Esophagus squamous epithelium (tissue), 5 donors: ENCODE measurements at regions not wholly inside any gene's neighbourhood (a gene's known extent, or its start where the extent isn't known, plus 50 kb on each side); places are given as distances from the start of the nearest gene placed in this dataset.
A peak's percentile ranks its signal among the peaks of the same experiment; 100 is the strongest.

Experiments used
- DNase-seq: peaks from one replicate; lab custom pipeline; 2025; lab: John Stamatoyannopoulos, UW
- H3K27ac ChIP-seq, 4 donors: fragments of 200-600 bp; sonication (generic); one replicate each; pipeline ENCODE4 v1.5.1; 2016 to 2019; ENCODE audit warnings: mild to moderate bottlenecking in 1 of 4
- H3K27me3 ChIP-seq, 4 donors: fragments of 200-600 bp; sonication (generic); 1 replicate in 3 of 4; 2 replicates in 1 of 4; pipeline versions ENCODE4 v1.5.1 to v1.6.0; 2017 to 2021; ENCODE audit warnings: antibody characterized with exemption in 1 of 4
- H3K36me3 ChIP-seq, 3 donors: fragments of 200-600 bp; sonication (generic); one replicate each; pipeline ENCODE4 v1.5.1; 2016 to 2019
- H3K4me1 ChIP-seq, 3 donors: fragments of 200-600 bp; sonication (generic); one replicate each; pipeline ENCODE4 v1.5.1; 2017 to 2019
- H3K4me3 ChIP-seq, 4 donors: fragments of 200-600 bp; sonication (generic); 1 replicate in 3 of 4; 2 replicates in 1 of 4; pipeline ENCODE4 v1.5.1; 2016 to 2019; ENCODE audit warnings: mild to moderate bottlenecking in 2 of 4, moderate library complexity in 1 of 4
- H3K9me3 ChIP-seq, 3 donors: fragments of 200-600 bp; sonication (generic); one replicate each; pipeline ENCODE4 v1.5.1; 2016 to 2019
- POLR2A ChIP-seq, 4 donors: fragments of 450-650 bp; IDR thresholded peaks; one replicate each; pipeline ENCODE4 v1.6.1; 2017; ENCODE audit warnings: antibody characterized with exemption in 4 of 4, mild to moderate bottlenecking in 4 of 4, moderate library complexity in 3 of 4
- WGBS, 2 donors: methylation state at CpG; one replicate each; pipeline ENCODE4 v1.1.5; 2018; 5-methylcytosine and 5-hydroxymethylcytosine counted together
- intact Hi-C: fragments of 100-400 bp; cut with DNase I; formaldehyde crosslinking; loops from one replicate; pipeline ENCODE4 v1.15.0; 2022
- TF ChIP-seq, protein P1 (sequence below), 6 experiments: fragments of 450-650 bp in 4 of 6; fragments of 200-600 bp in 2 of 6; sonication (generic) in 2 of 6; IDR thresholded peaks; one replicate each; pipeline ENCODE4 v1.5.1; 2016 to 2019; ENCODE audit warnings: antibody characterized with exemption in 6 of 6, mild to moderate bottlenecking in 4 of 6, moderate library complexity in 4 of 6
- donor health status: DM: yes; HTN: yes; CAD: no.

DNA sequence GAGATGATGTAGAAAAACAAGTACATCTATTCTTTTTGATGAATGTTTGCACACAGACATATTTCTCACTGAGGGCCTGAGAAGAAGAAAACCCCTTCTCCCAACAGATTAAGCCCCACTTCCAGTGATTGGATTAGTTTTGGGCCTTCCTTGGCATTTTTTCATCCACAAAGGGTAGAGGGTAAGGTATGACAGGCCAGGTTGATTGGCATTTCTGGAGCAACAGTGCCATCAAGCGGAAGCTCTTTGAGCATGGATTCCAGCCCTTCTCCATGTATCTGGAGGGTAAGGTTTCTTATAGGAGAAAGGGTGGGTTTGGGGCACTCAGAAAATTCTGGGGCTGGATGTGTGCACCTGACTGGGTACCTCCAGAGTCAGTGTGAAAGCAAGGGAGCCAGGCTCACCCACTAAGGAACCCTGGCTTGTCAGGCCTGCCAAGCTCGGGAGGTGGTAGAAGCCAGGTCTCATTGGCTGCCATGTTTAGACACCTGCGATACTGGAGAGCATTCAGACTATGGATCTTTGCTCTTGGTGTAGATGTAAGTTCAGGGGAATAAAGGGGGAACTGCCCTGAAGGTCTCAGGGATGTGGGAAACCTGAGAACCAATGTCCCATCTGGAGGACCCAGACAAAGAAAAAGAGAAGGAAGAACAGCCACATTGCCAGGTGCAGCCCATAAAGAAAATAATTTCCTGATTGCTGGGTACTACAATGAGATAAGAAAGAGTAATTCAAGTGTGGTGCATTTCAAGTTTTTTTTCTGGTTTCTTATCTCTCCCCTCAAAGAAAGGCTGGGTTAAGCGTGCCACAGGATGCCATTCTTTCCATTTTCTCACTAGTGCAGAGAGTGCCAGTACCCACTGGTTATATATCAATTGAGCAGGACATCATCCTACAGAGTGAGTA is 222.3 kb upstream of the AGTR2 start:
- Histone ChIP-seq H3K36me3 (no peaks in the 10 kb centered on the region), H3K27me3 (no peaks in the 10 kb centered on the region), H3K27ac (no peak overlapping the region), H3K4me1 (no peaks in the 10 kb centered on the region), H3K4me3 (no peak overlapping the region), H3K9me3 (no peaks in the 10 kb centered on the region)
- DNase-seq = no peak
- 57 to 82% methylated on average over 2 to 4 of the region's 4 CpGs for WGBS, 2 donors
- TF ChIP-seq, protein P1, sequence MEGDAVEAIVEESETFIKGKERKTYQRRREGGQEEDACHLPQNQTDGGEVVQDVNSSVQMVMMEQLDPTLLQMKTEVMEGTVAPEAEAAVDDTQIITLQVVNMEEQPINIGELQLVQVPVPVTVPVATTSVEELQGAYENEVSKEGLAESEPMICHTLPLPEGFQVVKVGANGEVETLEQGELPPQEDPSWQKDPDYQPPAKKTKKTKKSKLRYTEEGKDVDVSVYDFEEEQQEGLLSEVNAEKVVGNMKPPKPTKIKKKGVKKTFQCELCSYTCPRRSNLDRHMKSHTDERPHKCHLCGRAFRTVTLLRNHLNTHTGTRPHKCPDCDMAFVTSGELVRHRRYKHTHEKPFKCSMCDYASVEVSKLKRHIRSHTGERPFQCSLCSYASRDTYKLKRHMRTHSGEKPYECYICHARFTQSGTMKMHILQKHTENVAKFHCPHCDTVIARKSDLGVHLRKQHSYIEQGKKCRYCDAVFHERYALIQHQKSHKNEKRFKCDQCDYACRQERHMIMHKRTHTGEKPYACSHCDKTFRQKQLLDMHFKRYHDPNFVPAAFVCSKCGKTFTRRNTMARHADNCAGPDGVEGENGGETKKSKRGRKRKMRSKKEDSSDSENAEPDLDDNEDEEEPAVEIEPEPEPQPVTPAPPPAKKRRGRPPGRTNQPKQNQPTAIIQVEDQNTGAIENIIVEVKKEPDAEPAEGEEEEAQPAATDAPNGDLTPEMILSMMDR (IDR thresholded peaks at IDR 0.05) = peak in 1 of 6 experiments; percentile 17
- TF ChIP-seq POLR2A (IDR thresholded peaks at IDR 0.05) = no peak
- intact Hi-C loops = no loop called here

DNA sequence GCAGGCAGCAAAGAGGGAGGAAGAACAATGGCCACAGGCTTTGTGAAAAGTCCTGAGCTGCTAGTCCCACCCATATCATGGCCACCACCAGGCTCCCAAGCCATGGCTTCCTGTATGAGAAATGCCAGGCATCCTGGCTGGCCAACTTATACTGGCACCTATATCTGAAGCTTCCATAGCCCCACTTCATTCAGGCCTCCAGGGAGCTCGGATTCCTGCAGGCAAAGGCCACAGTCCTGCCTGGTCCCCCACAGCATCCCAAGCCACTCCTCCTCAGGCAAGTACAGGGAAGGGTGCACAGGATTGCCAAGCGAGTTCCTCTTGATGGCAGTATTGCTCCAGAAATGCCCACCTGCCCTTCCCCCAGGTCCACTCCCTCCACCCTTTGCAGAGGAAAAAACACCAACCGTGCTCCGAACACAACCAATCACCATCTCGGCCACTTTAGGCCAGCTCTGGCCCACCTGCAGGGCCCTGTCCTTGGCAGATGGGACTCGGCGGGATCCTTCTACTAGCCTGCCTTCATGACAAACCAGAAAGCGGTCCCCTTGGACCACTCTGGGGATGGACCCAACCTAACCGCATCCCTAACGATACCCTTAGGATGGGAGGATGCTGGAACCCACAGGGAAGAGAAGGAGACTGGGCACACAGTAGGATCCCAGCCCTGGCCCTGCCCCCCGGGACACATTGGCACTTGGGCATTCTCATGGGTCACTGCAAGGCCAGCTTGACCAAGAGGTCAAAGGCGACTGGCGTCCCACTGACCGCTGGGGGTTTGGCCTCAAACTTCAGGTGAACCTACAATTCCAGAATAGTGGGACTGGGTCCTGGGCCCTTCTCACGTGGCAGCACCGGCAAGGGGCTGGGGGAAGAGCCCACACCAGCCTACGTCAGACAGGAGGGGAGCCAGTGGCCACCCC is 220.4 kb upstream of the AGTR2 start:
- no peak for DNase-seq

DNA sequence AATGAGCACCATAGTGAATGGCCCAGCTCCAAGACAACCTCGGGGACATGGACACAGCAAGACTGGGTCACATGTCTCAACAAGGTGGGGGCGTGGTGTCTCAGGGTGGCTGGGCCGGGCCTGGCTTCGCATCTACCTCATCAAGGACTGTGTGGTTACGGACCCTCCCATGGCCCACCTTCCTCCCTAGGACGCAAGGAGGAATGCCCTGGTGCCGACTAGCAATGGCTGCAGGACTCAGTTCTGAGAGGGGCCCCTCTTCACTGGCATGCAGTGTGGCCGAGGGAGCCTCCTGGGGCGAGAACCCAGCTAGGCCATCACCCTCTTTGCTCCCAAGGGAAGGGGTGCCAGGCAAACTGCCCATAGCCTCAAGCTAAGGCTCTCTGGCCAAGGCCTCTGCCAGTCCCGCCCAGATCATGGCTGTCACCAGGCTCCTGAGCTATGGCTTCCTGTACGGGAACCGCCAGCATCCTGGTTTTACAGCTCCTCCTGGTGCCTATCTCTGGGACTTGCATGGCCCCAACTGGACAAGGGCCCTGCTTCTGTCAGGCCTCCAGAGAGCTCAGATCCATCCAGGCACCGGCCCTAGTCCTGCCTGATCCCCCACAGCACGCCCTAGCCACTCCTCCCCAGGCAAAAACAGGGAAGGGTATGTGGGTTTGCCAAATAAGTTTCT is 218.0 kb upstream of the AGTR2 start:
- WGBS, 2 donors = 62 to 80% methylated on average over 1 to 5 of the region's 14 CpGs
- Histone ChIP-seq H3K36me3 (no peaks in the 10 kb centered on the region), H3K27me3 (no peaks in the 10 kb centered on the region), H3K9me3 (no peaks in the 10 kb centered on the region), H3K4me3 (no peak overlapping the region), H3K4me1 (no peaks in the 10 kb centered on the region), H3K27ac (no peak overlapping the region)
- intact Hi-C loops = no loop called here
- no peak for DNase-seq
- TF ChIP-seq, protein P1 (IDR thresholded peaks at IDR 0.05) = no peak
- no peak for TF ChIP-seq POLR2A (IDR thresholded peaks at IDR 0.05)

More for the DNA sequence above, 220.4 kb upstream of the AGTR2 start:
- no peak overlapping the region for H3K4me3 ChIP-seq
- 50% methylated on average over 8 of the region's 17 CpGs; no CpG with 5 or more reads in 1 of the 2 donors for WGBS, 2 donors
- no peak for TF ChIP-seq POLR2A (IDR thresholded peaks at IDR 0.05)
- TF ChIP-seq, protein P1 (IDR thresholded peaks at IDR 0.05) = peak in 1 of 6 experiments; percentile 18
- no peaks in the 10 kb centered on the region for H3K36me3 ChIP-seq
- H3K4me1 ChIP-seq = no peaks in the 10 kb centered on the region
- no peak overlapping the region for H3K27ac ChIP-seq
- no peaks in the 10 kb centered on the region for H3K9me3 ChIP-seq
- intact Hi-C loops = no loop called here
- H3K27me3 ChIP-seq = no peaks in the 10 kb centered on the region

DNA sequence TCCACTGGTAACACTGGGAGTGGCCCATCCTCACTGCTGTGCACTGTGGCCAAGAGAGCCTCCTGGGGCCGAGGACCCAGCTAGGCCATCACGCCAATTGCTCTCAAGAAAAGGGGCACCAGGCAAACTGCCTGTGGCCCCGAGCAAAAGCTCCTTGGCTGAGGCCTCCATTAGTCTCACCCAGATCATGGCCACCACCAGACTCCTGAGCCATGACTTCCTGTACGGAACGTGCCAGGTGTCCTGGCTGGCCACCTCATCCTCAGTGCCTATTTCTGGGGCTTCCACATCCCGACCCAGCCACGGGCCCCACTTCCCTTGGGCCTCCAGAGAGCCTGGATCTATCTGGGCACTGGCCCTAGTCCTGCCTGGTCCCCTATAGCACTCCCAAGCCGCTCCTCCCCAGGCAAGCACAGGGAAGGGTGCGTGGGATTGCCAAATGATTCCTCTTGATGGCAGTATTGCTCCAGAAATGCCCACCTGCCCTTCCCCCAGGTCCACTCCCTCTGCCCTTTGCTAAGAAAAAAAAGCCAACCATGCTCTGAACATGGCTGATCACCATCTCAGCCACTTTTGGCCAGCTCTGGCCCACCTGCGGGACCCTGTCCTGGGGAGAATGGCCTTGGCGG is 212.6 kb upstream of the AGTR2 start:
- intact Hi-C loops = no loop called here

More for the DNA sequence above, 212.6 kb upstream of the AGTR2 start:
- no peak overlapping the region for H3K27ac ChIP-seq
- no peak for DNase-seq
- H3K27me3 ChIP-seq = no peaks in the 10 kb centered on the region
- TF ChIP-seq, protein P1 (IDR thresholded peaks at IDR 0.05) = no peak
- no peak for TF ChIP-seq POLR2A (IDR thresholded peaks at IDR 0.05)
- H3K4me3 ChIP-seq = no peak overlapping the region
- H3K4me1 ChIP-seq = no peaks in the 10 kb centered on the region
- 74 to 90% methylated on average over 2 to 5 of the region's 11 CpGs for WGBS, 2 donors
- no peaks in the 10 kb centered on the region for H3K9me3 ChIP-seq
- H3K36me3 ChIP-seq = no peaks in the 10 kb centered on the region
